NB4 (cell line): ENCODE measurements at regions not wholly inside any gene's neighbourhood (a gene's known extent, or its start where the extent isn't known, plus 50 kb on each side); places are given as distances from the start of the nearest gene placed in this dataset.

Experiments used
- DNase-seq: peaks from one replicate; pipeline ENCODE4 v3.0.0; 2010; ENCODE audit warnings: low read depth
- H3K4me3 ChIP-seq: one replicate; pipeline ENCODE4 v1.5.1; 2011; ENCODE audit warnings: mild to moderate bottlenecking, low read depth, low read length, moderate library complexity
- MYC ChIP-seq: IDR thresholded peaks from 2 replicates; pipeline ENCODE4 v1.6.1; 2011; ENCODE audit warnings: low read depth, low read length
- POLR2A ChIP-seq: IDR thresholded peaks from 2 replicates; pipeline ENCODE4 v1.6.1; 2011; ENCODE audit warnings: mild to moderate bottlenecking; ENCODE audit not compliant: insufficient read length; ENCODE audit errors: extremely low read depth
- TF ChIP-seq, protein P1 (sequence below): IDR thresholded peaks from 2 replicates; pipeline ENCODE4 v1.6.1; 2011; ENCODE audit warnings: low read depth, low read length
- TF ChIP-seq, protein P2 (sequence below): IDR thresholded peaks from one replicate; pipeline ENCODE4 v1.5.1; 2012; ENCODE audit warnings: low read depth, low read length

DNA sequence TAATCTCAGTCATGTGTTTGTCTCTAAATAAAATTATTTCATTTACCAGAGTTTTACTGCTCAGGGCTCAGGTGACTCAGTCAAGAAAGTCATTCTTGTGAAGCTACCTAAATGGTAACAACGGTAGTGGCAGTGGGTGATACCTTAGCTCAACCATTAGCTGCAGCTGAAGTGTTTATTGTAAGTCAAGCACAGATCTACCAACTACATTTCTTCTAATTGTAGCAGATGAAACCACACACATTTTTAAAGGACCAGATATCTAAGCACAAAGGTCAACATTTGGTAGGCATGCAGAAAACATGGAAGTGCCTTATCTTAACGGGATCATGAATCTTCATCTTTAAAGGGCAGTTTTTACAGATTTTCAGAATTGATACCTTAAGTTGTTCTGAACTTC, 79.1 kb downstream of the FAT4 start:
- TF ChIP-seq MYC (no peak), POLR2A (no peak)
- TF ChIP-seq, protein P1, sequence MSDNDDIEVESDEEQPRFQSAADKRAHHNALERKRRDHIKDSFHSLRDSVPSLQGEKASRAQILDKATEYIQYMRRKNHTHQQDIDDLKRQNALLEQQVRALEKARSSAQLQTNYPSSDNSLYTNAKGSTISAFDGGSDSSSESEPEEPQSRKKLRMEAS, result no peak
- no peak overlapping the region for H3K4me3 ChIP-seq
- DNase-seq, result no peak

DNA sequence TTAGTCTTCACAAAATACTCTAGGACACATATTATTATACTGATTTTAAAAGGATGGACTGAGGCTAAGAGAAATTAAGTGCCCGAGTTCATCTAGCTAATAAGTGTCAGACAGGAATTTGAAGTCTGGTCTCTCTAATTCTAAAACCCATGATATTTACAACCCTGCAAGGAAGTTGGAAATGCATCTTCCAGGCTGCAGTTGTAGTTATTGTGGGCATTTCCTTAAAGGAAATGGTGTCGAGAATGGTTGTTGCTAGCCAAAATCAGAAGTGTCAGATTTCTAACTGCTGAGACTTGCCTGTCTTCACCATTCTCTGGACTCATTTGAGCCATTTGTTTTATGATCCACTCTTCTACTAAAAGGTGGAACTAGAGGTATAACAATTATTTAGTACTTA, 82.5 kb downstream of the FAT4 start:
- TF ChIP-seq POLR2A (no peak), MYC (no peak)
- TF ChIP-seq, protein P1, result no peak
- TF ChIP-seq, protein P2, sequence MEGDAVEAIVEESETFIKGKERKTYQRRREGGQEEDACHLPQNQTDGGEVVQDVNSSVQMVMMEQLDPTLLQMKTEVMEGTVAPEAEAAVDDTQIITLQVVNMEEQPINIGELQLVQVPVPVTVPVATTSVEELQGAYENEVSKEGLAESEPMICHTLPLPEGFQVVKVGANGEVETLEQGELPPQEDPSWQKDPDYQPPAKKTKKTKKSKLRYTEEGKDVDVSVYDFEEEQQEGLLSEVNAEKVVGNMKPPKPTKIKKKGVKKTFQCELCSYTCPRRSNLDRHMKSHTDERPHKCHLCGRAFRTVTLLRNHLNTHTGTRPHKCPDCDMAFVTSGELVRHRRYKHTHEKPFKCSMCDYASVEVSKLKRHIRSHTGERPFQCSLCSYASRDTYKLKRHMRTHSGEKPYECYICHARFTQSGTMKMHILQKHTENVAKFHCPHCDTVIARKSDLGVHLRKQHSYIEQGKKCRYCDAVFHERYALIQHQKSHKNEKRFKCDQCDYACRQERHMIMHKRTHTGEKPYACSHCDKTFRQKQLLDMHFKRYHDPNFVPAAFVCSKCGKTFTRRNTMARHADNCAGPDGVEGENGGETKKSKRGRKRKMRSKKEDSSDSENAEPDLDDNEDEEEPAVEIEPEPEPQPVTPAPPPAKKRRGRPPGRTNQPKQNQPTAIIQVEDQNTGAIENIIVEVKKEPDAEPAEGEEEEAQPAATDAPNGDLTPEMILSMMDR, result no peak
- DNase-seq, result no peak
- H3K4me3 ChIP-seq, result no peak overlapping the region

DNA sequence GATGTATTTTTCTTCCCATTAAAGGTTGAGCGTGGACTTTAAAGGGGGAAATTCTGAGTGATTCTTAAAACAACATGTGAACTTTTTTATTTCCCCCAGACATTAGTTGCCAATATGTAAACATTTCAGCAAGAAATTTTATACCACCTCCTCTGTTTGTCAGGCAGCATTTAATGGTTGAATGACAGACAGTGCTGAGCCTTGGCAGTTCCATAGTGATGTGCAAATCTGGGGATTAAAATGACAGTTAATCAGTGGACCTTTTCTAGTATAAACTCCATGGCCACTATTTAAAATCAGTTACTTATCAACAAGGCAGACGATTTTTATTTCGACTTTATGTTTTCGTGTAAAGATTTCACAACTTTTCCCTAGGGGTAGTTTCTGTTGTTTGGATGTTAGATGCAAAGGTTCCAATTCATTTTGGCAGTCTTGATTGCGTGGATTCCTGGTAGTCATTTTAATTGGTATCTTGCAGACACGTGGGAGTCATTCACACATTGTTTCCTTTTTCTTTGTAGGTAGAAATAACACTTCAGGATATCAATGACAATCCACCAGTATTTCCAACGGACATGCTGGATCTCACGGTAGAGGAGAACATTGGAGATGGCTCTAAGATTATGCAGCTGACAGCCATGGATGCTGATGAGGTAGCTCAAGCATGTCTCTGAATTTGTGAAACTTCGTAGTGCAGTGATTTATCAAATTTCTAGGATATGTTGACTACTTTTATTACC, 83.7 kb downstream of the FAT4 start:
- DNase-seq, result no peak
- no peak for TF ChIP-seq MYC
- TF ChIP-seq, protein P1, result no peak
- TF ChIP-seq POLR2A, result no peak
- TF ChIP-seq, protein P2, result no peak

DNA sequence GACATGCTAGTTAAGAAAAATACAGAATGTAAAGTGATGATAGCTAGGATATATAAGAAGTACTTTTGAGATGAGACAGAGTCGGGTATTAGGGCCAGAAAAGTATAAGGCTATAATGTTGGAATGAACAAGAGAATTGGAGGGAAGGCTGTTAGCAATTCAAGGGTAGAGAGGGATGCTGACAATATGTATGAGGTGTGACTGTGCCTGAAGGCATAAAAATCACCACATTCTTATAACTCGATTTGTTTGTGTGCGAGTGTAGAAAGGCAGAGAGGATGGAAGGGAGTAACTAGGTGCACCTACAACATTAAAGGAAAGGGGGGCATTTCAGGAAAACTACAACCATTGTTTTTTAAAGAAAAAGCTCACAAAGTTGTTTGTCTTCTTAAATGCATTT, 86.0 kb downstream of the FAT4 start:
- TF ChIP-seq, protein P1, result no peak
- TF ChIP-seq, protein P2, result no peak
- no peak for TF ChIP-seq POLR2A
- no peak for TF ChIP-seq MYC
- DNase-seq, result no peak
- no peak overlapping the region for H3K4me3 ChIP-seq

More for the DNA sequence above, 83.7 kb downstream of the FAT4 start:
- H3K4me3 ChIP-seq, result no peak overlapping the region

DNA sequence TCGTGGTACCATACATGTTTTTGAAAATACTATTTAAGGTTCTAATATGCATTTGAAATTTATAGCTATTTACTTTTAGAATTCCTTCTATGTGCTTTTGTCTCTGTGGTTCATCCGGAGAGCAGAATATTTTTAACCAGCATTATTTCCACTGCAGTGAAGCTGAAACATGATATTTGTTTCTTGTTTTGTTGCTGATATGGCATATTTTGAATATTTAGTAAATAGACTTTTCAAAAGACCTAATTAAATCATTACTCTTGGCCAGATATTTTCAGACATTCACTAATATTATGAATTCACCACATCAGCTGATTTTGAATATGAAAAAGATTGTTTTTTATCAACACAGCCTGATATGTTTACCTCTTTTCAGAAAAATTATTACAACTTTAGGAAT, 87.0 kb downstream of the FAT4 start:
- no peak for DNase-seq
- TF ChIP-seq POLR2A, result no peak
- no peak for TF ChIP-seq MYC
- TF ChIP-seq, protein P1, result no peak
- TF ChIP-seq, protein P2, result no peak
- no peak overlapping the region for H3K4me3 ChIP-seq

DNA sequence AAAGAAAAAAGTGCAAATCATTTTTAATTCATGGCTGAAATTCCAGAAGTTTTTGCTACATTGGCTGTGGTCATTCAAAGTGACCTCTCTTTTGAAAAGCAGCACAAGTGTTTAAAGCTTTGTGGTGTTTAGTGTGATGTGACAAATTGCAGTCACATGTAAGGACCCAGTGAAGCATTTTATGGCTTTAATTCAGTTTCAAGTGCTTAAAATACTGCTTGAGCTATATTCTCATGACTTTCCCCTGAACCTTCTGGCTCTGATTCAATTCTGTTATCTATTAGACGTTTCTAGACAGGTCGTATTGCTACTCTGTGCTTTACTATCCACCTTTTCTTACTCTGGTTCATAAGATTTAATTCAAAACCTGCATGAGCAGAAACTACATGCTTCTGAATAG, 105.8 kb downstream of the FAT4 start:
- TF ChIP-seq, protein P1, result no peak
- TF ChIP-seq, protein P2, result no peak
- TF ChIP-seq MYC (no peak), POLR2A (no peak)
- no peak overlapping the region for H3K4me3 ChIP-seq

More for the DNA sequence above, 105.8 kb downstream of the FAT4 start:
- no peak for DNase-seq
